GM11168 (cell line): ENCODE measurements at regions not wholly inside any gene's neighbourhood (a gene's known extent, or its start where the extent isn't known, plus 50 kb on each side); places are given as distances from the start of the nearest gene placed in this dataset.
"Not testable (repeated sequence)": the region's sequence is repeated elsewhere in the genome, so short reads cannot be mapped to it uniquely, and the experiment has no call there.

ENCODE experiments used
- in situ Hi-C: fragments of 300-500 bp; cut with MboI; formaldehyde crosslinking; loops from one replicate; pipeline ENCODE4 v1.12.0; 2022; ENCODE audit warnings: low sequenced_read_pairs; ENCODE audit not compliant: unreplicated experiment

DNA sequence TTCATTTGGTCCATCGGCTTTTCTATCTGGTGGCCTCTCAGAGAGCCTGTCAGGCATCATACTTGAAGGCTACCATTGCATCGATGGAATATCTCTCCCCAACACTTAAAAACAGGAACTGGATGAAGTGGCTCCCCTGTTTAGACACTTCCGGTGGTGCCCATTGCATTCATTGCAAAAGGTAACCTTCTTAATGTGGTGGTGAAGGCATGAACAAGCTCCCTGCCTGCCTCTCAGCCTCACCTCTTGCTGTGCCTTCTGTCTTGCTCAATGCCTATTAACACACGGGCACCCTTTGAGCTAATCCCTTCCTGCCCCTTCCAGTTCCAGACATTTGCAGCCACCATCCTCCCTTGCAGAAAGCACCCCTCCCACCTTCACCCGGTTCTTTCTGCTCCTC lies 233.1 kb upstream of the MSX2 start:
- in situ Hi-C loops = no loop called here

GRCh38 chr5:174491761-174492350 lies 232.5 kb upstream of the MSX2 start:
- in situ Hi-C loops = no loop called here

- in situ Hi-C loops = no loop called here
Observed at GRCh38 chr5:174493530-174493929, 230.9 kb upstream of the MSX2 start.

- in situ Hi-C loops = not testable (repeated sequence)
Observed at GRCh38 chr5:174497939-174498338, 226.4 kb upstream of the MSX2 start.

GRCh38 chr5:174498575-174498974 lies 225.8 kb upstream of the MSX2 start:
- in situ Hi-C loops = not testable (repeated sequence)

GRCh38 chr5:174500636-174501035 lies 223.7 kb upstream of the MSX2 start:
- in situ Hi-C loops = no loop called here

DNA sequence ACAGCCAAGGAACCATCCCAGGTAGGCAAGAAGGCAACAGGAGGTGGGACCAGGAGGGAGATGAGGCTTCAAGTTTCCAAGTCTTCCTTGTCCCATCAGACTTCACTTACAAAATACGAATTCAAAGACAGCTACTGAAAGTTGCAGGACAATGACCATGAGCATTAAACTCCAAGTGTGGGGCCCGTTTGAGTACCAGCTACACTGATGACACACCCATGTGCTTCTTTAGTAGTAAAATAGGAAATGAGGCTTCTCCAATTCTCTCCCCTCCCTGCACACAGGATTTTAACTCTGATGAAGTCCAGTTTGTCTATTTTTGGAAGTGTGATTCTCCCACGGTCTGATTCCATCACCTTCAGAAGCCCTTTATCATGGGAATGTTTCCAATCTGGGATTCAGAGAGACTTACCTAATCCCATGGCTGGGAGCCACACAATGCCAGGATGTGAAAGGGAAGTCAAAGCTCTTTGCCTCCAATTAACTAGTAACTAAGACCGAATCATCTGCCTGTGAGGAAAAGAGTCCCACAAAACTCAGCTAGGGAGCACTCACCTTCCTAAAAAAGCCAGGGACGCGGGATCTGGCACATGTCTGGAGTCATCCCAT lies 222.8 kb upstream of the MSX2 start:
- in situ Hi-C loops = no loop called here

DNA sequence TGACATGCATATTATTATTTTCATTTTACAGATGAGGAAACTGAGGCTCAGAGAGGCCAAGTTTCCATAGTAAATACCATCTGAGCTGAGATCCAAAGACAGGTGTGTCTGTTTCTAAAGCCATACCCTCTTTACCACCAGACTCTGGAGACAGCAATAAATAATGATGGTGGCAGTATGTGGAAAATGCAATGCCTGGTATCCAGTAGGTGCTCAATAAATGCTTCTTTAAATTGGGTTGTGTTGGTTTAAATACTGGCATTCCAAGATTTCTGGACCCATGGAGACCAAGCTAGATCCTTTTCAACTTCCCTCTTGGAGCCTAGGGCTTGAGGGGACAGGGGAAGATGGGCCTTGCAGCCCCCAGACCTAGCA lies 221.3 kb upstream of the MSX2 start:
- in situ Hi-C loops = no loop called here

- in situ Hi-C loops = no loop called here
Observed at GRCh38 chr5:174503461-174504265, 220.7 kb upstream of the MSX2 start.

GRCh38 chr5:174504266-174504726 lies 220.1 kb upstream of the MSX2 start:
- in situ Hi-C loops = no loop called here

- in situ Hi-C loops = no loop called here
Observed at GRCh38 chr5:174505621-174506020, 218.8 kb upstream of the MSX2 start.

DNA sequence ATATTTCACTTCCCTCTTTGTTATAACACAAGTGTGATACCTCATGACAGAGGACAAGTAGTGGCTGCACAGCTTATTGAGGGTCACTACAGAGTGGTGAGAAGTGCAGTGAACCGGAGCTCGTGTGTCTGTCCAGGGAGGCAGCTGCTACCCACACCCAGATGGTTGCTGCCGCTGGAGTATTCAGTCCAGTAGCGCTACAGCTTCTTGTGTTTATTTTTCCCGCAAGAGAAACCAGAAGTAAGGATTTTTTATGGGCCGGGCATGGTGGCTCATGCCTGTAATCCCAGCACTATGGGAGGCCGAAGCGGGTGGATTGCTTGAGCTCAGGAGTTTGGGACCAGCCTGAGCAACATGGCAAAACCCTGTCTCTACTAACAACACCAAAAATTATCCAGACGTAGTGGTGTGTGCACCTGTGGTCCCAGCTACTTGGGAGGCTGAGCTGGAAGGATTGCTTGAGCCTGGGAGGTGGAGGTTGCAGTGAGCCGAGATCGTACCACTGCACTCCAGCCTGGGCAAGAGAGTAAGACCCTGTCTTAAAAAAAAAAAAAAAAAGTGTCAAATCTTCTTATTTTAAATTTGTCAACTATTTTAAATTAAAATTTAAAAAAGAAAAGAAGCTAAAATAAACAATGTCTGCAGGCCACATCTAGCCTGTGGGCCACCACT lies 213.5 kb upstream of the MSX2 start:
- in situ Hi-C loops = not testable (repeated sequence)

- in situ Hi-C loops = no loop called here
Observed at GRCh38 chr5:174511714-174512253, 212.6 kb upstream of the MSX2 start.

GRCh38 chr5:174514325-174514724 lies 210.1 kb upstream of the MSX2 start:
- in situ Hi-C loops = no loop called here

DNA sequence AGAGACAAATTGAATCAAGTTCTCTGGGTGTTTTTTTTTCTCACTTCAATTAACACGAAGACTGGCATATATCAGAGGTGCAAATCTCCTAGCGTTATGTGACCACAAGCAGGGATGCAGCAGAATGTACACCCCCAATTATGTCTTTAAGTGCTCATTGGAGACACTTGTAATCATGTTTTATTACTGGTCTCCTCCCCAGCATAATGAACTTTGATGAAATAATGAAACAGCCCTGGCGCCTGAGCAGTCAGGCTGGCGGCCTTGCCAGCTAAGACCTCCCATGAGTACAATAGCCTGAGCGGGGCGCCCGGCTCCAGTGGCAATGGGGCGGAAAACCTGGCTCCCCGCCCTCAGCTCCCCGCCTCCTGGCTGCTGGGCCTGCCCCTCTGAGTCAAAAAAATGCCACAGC lies 209.4 kb upstream of the MSX2 start:
- in situ Hi-C loops = no loop called here

GRCh38 chr5:174516741-174517140 lies 207.6 kb upstream of the MSX2 start:
- in situ Hi-C loops = no loop called here

- in situ Hi-C loops = no loop called here
Observed at GRCh38 chr5:174518512-174518911, 205.9 kb upstream of the MSX2 start.

- in situ Hi-C loops = no loop called here
Observed at GRCh38 chr5:174520420-174521396, 203.7 kb upstream of the MSX2 start.

GRCh38 chr5:174521449-174521848 lies 202.9 kb upstream of the MSX2 start:
- in situ Hi-C loops = no loop called here
